Activated CD8-positive, alpha-beta T cell treated with anti-CD3 and anti-CD28 coated beads for 36 hours (primary cell): ENCODE measurements at regions not wholly inside any gene's neighbourhood (a gene's known extent, or its start where the extent isn't known, plus 50 kb on each side); places are given as distances from the start of the nearest gene placed in this dataset.
A peak's percentile ranks its signal among the peaks of the same experiment; 100 is the strongest.

Experiments
- ATAC-seq: fragments of 200-7000 bp; cut with Tn5 transposase; one replicate; pipeline ENCODE4 v1.10.0; 2021; ENCODE audit warnings: mild to moderate bottlenecking, moderate library complexity
- CTCF ChIA-PET: fragments of 350-600 bp; sonication (Branson Sonifier 250); formaldehyde crosslinking; loops from one replicate; lab custom pipeline; 2021; ENCODE audit warnings: antibody characterized with exemption; lab: Charles Lee
- POLR2A ChIA-PET: fragments of 350-600 bp; sonication (Branson Sonifier 250); formaldehyde crosslinking; loops from one replicate; lab custom pipeline; 2021; ENCODE audit warnings: antibody characterized with exemption; lab: Charles Lee
- DNase-seq: peaks from one replicate; pipeline ENCODE4 v3.0.0-alpha.2; 2020
- H3K27ac Mint-ChIP-seq: one replicate; pipeline ENCODE4 v1.8.0; 2021; ENCODE audit warnings: mild to moderate bottlenecking, mixed read lengths
- H3K27me3 Mint-ChIP-seq: one replicate; pipeline ENCODE4 v1.8.0; 2021; ENCODE audit warnings: mixed read lengths
- H3K36me3 Mint-ChIP-seq: one replicate; pipeline ENCODE4 v1.8.0; 2021; ENCODE audit warnings: low read depth, mixed read lengths
- H3K4me1 Mint-ChIP-seq: one replicate; pipeline ENCODE4 v1.8.0; 2021; ENCODE audit warnings: low read depth, mixed read lengths
- H3K4me3 Mint-ChIP-seq: one replicate; pipeline ENCODE4 v1.8.0; 2021; ENCODE audit warnings: mild to moderate bottlenecking, moderate library complexity, mixed read lengths
- H3K9me3 Mint-ChIP-seq: one replicate; pipeline ENCODE4 v1.8.0; 2021; ENCODE audit warnings: mixed read lengths
- intact Hi-C: fragments of 100-400 bp; cut with micrococcal nuclease; formaldehyde crosslinking; loops from one replicate; pipeline ENCODE4 v1.10.0; 2022
- TF ChIP-seq, protein P1 (sequence below): fragments of 200-600 bp; IDR thresholded peaks from one replicate; pipeline ENCODE4 v1.8.0; 2022; ENCODE audit warnings: antibody characterized with exemption, mild to moderate bottlenecking

GRCh38 chr1:219837274-219837993 lies 90.9 kb downstream of the SLC30A10 start:
- CTCF ChIA-PET: no interaction called here
- TF ChIP-seq, protein P1, sequence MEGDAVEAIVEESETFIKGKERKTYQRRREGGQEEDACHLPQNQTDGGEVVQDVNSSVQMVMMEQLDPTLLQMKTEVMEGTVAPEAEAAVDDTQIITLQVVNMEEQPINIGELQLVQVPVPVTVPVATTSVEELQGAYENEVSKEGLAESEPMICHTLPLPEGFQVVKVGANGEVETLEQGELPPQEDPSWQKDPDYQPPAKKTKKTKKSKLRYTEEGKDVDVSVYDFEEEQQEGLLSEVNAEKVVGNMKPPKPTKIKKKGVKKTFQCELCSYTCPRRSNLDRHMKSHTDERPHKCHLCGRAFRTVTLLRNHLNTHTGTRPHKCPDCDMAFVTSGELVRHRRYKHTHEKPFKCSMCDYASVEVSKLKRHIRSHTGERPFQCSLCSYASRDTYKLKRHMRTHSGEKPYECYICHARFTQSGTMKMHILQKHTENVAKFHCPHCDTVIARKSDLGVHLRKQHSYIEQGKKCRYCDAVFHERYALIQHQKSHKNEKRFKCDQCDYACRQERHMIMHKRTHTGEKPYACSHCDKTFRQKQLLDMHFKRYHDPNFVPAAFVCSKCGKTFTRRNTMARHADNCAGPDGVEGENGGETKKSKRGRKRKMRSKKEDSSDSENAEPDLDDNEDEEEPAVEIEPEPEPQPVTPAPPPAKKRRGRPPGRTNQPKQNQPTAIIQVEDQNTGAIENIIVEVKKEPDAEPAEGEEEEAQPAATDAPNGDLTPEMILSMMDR: peak; percentile 43
- no peaks in the 10 kb centered on the region for H3K4me1 Mint-ChIP-seq

GRCh38 chr1:219834314-219834917 lies 93.9 kb downstream of the SLC30A10 start:
- CTCF ChIA-PET: no interaction called here
- peaks cover 15% of the 10 kb centered on the region for H3K27me3 Mint-ChIP-seq
- DNase-seq: no peak
- no peaks in the 10 kb centered on the region for H3K4me1 Mint-ChIP-seq
- no peak overlapping the region for H3K4me3 Mint-ChIP-seq
- H3K27ac Mint-ChIP-seq: no peak overlapping the region
- POLR2A ChIA-PET: no interaction called here
- TF ChIP-seq, protein P1: no peak
- ATAC-seq: no peak
- no peaks in the 10 kb centered on the region for H3K36me3 Mint-ChIP-seq
- intact Hi-C loops: no loop called here
- no peaks in the 10 kb centered on the region for H3K9me3 Mint-ChIP-seq

More at GRCh38 chr1:219837274-219837993, 90.9 kb downstream of the SLC30A10 start:
- POLR2A ChIA-PET: no interaction called here
- Mint-ChIP-seq H3K27me3 (peaks cover 15% of the 10 kb centered on the region), H3K27ac (no peak overlapping the region), H3K4me3 (no peak overlapping the region), H3K9me3 (no peaks in the 10 kb centered on the region), H3K36me3 (no peaks in the 10 kb centered on the region)
- ATAC-seq: no peak
- DNase-seq: peak; percentile 2
- intact Hi-C loops: no loop called here

- ChIA-PET POLR2A (no interaction called here), CTCF (no interaction called here)
- Mint-ChIP-seq H3K4me3 (no peak overlapping the region), H3K4me1 (no peaks in the 10 kb centered on the region), H3K27me3 (peaks cover 12% of the 10 kb centered on the region), H3K9me3 (no peaks in the 10 kb centered on the region), H3K27ac (no peak overlapping the region), H3K36me3 (no peaks in the 10 kb centered on the region)
- intact Hi-C loops: no loop called here
- ATAC-seq (no peak), DNase-seq (no peak)
- TF ChIP-seq, protein P1: no peak
Observed at GRCh38 chr1:219833214-219833815, 95.0 kb downstream of the SLC30A10 start.

- ChIA-PET CTCF (no interaction called here), POLR2A (no interaction called here)
- Mint-ChIP-seq H3K27me3 (no peaks in the 10 kb centered on the region), H3K4me1 (no peaks in the 10 kb centered on the region), H3K36me3 (no peaks in the 10 kb centered on the region), H3K9me3 (no peaks in the 10 kb centered on the region), H3K4me3 (no peak overlapping the region), H3K27ac (no peak overlapping the region)
- DNase-seq (no peak), ATAC-seq (no peak)
- intact Hi-C loops: no loop called here
- TF ChIP-seq, protein P1: no peak
Observed at GRCh38 chr1:219826290-219826689, 102.1 kb downstream of the SLC30A10 start.

DNA sequence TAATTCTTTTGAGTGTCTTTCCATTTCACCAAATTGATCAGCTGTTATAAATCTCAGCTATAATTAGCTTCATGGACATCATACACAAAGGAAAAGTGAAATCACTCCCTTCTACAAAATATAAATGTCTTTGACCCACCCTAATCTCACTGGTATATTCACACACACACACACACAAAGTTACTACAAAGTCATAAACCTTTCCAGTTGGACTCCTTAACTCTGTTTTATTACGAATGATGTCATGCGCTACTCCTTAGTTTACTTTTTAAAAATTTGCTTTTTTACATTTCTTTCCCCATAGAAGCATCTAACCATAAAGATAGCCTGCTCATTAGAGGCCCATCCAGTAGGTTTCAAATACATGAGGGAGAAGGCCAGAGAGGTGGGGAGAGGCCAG lies 103.0 kb downstream of the SLC30A10 start:
- POLR2A ChIA-PET: no interaction called here
- H3K9me3 Mint-ChIP-seq: no peaks in the 10 kb centered on the region
- DNase-seq: no peak
- ATAC-seq: no peak
- intact Hi-C loops: no loop called here
- H3K4me3 Mint-ChIP-seq: no peak overlapping the region
- CTCF ChIA-PET: no interaction called here
- peaks cover 1% of the 10 kb centered on the region for H3K27me3 Mint-ChIP-seq
- TF ChIP-seq, protein P1: no peak
- H3K36me3 Mint-ChIP-seq: no peaks in the 10 kb centered on the region
- no peak overlapping the region for H3K27ac Mint-ChIP-seq
- no peaks in the 10 kb centered on the region for H3K4me1 Mint-ChIP-seq
